DND-41 (cell line): ENCODE measurements at regions not wholly inside any gene's neighbourhood (a gene's known extent, or its start where the extent isn't known, plus 50 kb on each side); places are given as distances from the start of the nearest gene placed in this dataset.

ENCODE experiments used
- ATAC-seq: fragments of 200-7000 bp; cut with Tn5 transposase; 3 replicates; pipeline ENCODE4 v1.9.1; 2021; ENCODE audit warnings: low read depth; ENCODE audit not compliant: insufficient read depth
- DNase-seq: peaks from one replicate; pipeline ENCODE4 v3.0.0-alpha.2; 2020
- H2AFZ ChIP-seq: 2 replicates; pipeline ENCODE4 v1.6.0; 2012; ENCODE audit warnings: low read depth, low read length
- H3K27ac ChIP-seq: 2 replicates; pipeline ENCODE4 v1.5.1; 2012; ENCODE audit warnings: low read length, inconsistent platforms
- H3K27me3 ChIP-seq: fragments of 200-600 bp; sonication (generic); 2 replicates; pipeline ENCODE4 v1.6.0; 2012; ENCODE audit warnings: low read length, mild to moderate bottlenecking, inconsistent platforms; ENCODE audit not compliant: insufficient read depth, poor library complexity
- H3K36me3 ChIP-seq: 2 replicates; pipeline ENCODE4 v1.5.1; 2012; ENCODE audit warnings: low read length, inconsistent platforms; ENCODE audit not compliant: insufficient read depth
- H3K4me1 ChIP-seq: 2 replicates; pipeline ENCODE4 v1.5.1; 2012; ENCODE audit warnings: mild to moderate bottlenecking, low read length; ENCODE audit not compliant: insufficient read depth
- H3K4me2 ChIP-seq: 2 replicates; pipeline ENCODE4 v1.6.0; 2012; ENCODE audit warnings: mild to moderate bottlenecking, moderate library complexity, low read length, inconsistent platforms; ENCODE audit not compliant: insufficient read depth
- H3K4me3 ChIP-seq, 2 experiments: fragments of 200-600 bp in 1 of 2; shearing (Covaris generic) in 1 of 2; 2 replicates each; pipeline ENCODE4 v1.5.1; 2012 to 2016; ENCODE audit warnings: inconsistent platforms in 2 of 2, low read length in 2 of 2, mild to moderate bottlenecking in 2 of 2, low read depth in 1 of 2, moderate library complexity in 1 of 2
- H3K79me2 ChIP-seq: 2 replicates; pipeline ENCODE4 v1.6.0; 2012; ENCODE audit warnings: low read length, inconsistent platforms; ENCODE audit not compliant: insufficient read depth
- H3K9ac ChIP-seq: 2 replicates; pipeline ENCODE4 v1.6.0; 2012; ENCODE audit warnings: low read depth, mild to moderate bottlenecking, inconsistent platforms, low read length, moderate library complexity
- H3K9me3 ChIP-seq: 2 replicates; pipeline ENCODE4 v1.5.1; 2012; ENCODE audit warnings: low read length, moderate library complexity, mild to moderate bottlenecking, inconsistent platforms; ENCODE audit not compliant: insufficient read depth, severe bottlenecking
- H4K20me1 ChIP-seq: 2 replicates; pipeline ENCODE4 v1.6.0; 2012; ENCODE audit warnings: low read length; ENCODE audit not compliant: insufficient read depth
- CTCF ChIP-seq: IDR thresholded peaks from 2 replicates; pipeline ENCODE4 v1.5.1; 2012; ENCODE audit warnings: borderline replicate concordance, low read length, moderate library complexity, mild to moderate bottlenecking; ENCODE audit not compliant: poor library complexity, severe bottlenecking; ENCODE audit errors: extremely low read depth
- EZH2 ChIP-seq: IDR thresholded peaks from 3 replicates; pipeline ENCODE4 v1.6.1; 2012; ENCODE audit warnings: borderline replicate concordance, low read depth, mild to moderate bottlenecking, moderate library complexity, low read length, inconsistent platforms; ENCODE audit not compliant: severe bottlenecking

DNA sequence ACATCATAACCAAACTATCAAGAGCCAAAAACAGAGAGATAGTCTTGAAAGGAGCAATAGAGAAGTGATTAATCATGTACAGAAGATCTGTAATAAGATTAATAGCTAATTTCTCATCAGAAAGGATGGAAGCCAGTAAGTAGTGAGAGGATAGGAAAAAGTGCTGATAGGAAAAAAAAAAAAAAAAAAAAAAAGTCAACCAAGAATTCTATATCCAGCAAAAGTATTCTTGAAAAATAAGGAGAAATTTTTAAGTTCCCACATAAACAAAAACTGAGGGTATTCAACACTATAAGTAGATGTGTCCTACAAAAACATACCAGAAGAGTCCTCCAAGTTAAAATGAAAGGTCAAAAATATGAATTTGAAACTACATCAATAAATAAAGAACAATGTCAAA is 218.7 kb upstream of the GPC6 start:
- no peaks in the 10 kb centered on the region for H3K9me3 ChIP-seq
- H3K9ac ChIP-seq: no peak overlapping the region
- H2AFZ ChIP-seq: no peak overlapping the region
- H4K20me1 ChIP-seq: no peaks in the 10 kb centered on the region
- H3K27me3 ChIP-seq: no peaks in the 10 kb centered on the region
- H3K79me2 ChIP-seq: no peaks in the 10 kb centered on the region
- no peaks in the 10 kb centered on the region for H3K36me3 ChIP-seq
- ATAC-seq: no peak
- no peak overlapping the region for H3K4me3 ChIP-seq
- no peak for DNase-seq
- no peaks in the 10 kb centered on the region for H3K4me1 ChIP-seq
- no peak for TF ChIP-seq CTCF
- TF ChIP-seq EZH2: no peak
- no peak overlapping the region for H3K4me2 ChIP-seq
- no peak overlapping the region for H3K27ac ChIP-seq

DNA sequence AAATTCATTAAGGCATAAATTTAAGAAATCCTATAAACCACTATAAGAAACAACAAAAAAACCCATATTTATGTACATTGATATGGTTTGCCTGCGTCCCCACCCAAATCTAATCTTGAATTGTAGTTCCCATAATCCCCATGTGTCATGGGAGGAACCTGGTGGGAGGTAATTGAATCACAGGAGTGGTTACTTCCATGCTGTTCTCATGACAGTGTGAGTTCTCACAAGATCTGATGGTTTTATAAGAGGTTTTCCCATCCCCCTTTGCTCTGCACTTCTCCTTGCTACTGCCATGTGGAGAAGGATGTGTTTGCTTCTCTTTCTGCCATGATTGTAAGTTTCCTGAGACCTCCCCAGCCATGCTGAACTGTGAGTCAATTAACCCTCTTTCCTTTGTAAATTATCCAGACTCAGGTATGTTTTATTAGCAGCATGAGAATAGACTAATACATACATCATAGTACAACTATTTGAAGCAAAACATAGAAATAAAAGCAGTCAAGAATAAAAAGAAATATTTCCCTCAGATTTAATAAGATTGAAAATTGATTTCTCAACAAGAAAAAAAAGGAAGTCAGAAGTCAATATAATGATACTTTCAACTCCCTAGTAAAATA is 209.0 kb upstream of the GPC6 start:
- no peaks in the 10 kb centered on the region for H3K4me1 ChIP-seq
- no peaks in the 10 kb centered on the region for H3K36me3 ChIP-seq
- H3K4me2 ChIP-seq: no peak overlapping the region
- ATAC-seq: no peak
- no peak for DNase-seq
- no peak for TF ChIP-seq EZH2
- no peak for TF ChIP-seq CTCF
- H3K27ac ChIP-seq: no peak overlapping the region
- no peak overlapping the region for H3K9ac ChIP-seq
- no peaks in the 10 kb centered on the region for H3K9me3 ChIP-seq
- no peaks in the 10 kb centered on the region for H4K20me1 ChIP-seq
- H3K79me2 ChIP-seq: no peaks in the 10 kb centered on the region
- no peak overlapping the region for H2AFZ ChIP-seq
- H3K4me3 ChIP-seq: no peak overlapping the region
- no peaks in the 10 kb centered on the region for H3K27me3 ChIP-seq

DNA sequence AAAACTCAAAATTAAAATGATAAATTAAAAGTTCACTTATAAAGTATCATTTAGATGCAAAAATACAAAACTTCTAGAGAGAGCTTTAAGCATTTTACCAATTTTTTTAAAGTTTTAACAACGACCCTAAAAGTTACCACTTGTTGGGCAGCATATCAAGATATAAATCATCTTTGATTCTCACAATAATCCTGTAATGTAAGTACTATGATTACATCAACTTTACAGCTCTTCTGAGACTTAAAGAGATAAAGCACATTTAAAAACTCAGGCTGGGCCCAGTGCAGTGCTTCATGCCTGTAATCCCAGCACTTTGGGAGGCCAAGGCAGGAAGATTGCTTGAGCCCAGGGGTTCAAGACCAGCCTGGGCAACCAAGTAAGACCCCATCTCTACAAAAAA is 202.7 kb upstream of the GPC6 start:
- Histone ChIP-seq H3K9ac (no peak overlapping the region), H3K4me3 (no peak overlapping the region), H3K36me3 (no peaks in the 10 kb centered on the region), H3K9me3 (no peaks in the 10 kb centered on the region), H3K27ac (no peak overlapping the region), H2AFZ (no peak overlapping the region), H4K20me1 (no peaks in the 10 kb centered on the region), H3K79me2 (no peaks in the 10 kb centered on the region), H3K27me3 (no peaks in the 10 kb centered on the region), H3K4me1 (no peaks in the 10 kb centered on the region), H3K4me2 (no peak overlapping the region)
- DNase-seq: no peak
- no peak for ATAC-seq
- TF ChIP-seq CTCF: no peak
- TF ChIP-seq EZH2: no peak

- no peak overlapping the region for H2AFZ ChIP-seq
- no peak for TF ChIP-seq CTCF
- TF ChIP-seq EZH2: no peak
Observed at GRCh38 chr13:93025984-93026383, 200.6 kb upstream of the GPC6 start.

More at GRCh38 chr13:93025984-93026383, 200.6 kb upstream of the GPC6 start:
- no peaks in the 10 kb centered on the region for H3K4me1 ChIP-seq
- no peaks in the 10 kb centered on the region for H4K20me1 ChIP-seq
- ATAC-seq (no peak), DNase-seq (no peak)
- H3K79me2 ChIP-seq: no peaks in the 10 kb centered on the region
- H3K4me2 ChIP-seq: no peak overlapping the region
- H3K9ac ChIP-seq: no peak overlapping the region
- no peaks in the 10 kb centered on the region for H3K27me3 ChIP-seq
- no peaks in the 10 kb centered on the region for H3K36me3 ChIP-seq
- H3K27ac ChIP-seq: no peak overlapping the region
- H3K9me3 ChIP-seq: no peaks in the 10 kb centered on the region
- no peak overlapping the region for H3K4me3 ChIP-seq
